HepG2 (cell line): ENCODE measurements at regions not wholly inside any gene's neighbourhood (a gene's known extent, or its start where the extent isn't known, plus 50 kb on each side); places are given as distances from the start of the nearest gene placed in this dataset.

Experiments used
- ELF4 ChIP-seq: sonication (generic); formaldehyde crosslinking; IDR thresholded peaks from 2 replicates; pipeline ENCODE4 v1.5.0; 2020; ENCODE audit warnings: missing genetic modification reagents, mild to moderate bottlenecking, moderate library complexity, borderline replicate concordance
- HOXA7 ChIP-seq: sonication (generic); formaldehyde crosslinking; IDR thresholded peaks from 2 replicates; pipeline ENCODE4 v1.8.1; 2022; ENCODE audit warnings: mild to moderate bottlenecking, missing genetic modification reagents, moderate library complexity
- RAD21 ChIP-seq: fragments of 450-650 bp; formaldehyde crosslinking; IDR thresholded peaks from 2 replicates; pipeline ENCODE4 v1.5.0; 2020; ENCODE audit warnings: mild to moderate bottlenecking
- ZNF782 ChIP-seq: sonication (generic); formaldehyde crosslinking; IDR thresholded peaks from 2 replicates; pipeline ENCODE4 v1.4.0; 2020; ENCODE audit warnings: missing genetic modification reagents, mild to moderate bottlenecking, borderline replicate concordance
- TF ChIP-seq, protein P1 (sequence below), 2 experiments: sonication (generic) in 1 of 2; formaldehyde crosslinking in 1 of 2; IDR thresholded peaks; 2 replicates each; pipeline versions ENCODE4 v1.5.1 to v1.6.1; 2011 to 2020; ENCODE audit warnings: borderline replicate concordance in 1 of 2, low read depth in 1 of 2, low read length in 1 of 2, mild to moderate bottlenecking in 1 of 2, missing genetic modification reagents in 1 of 2, moderate library complexity in 1 of 2
- TF ChIP-seq, protein P2 (sequence below): sonication (generic); formaldehyde crosslinking; conservative IDR thresholded peaks from 2 replicates; pipeline ENCODE4 v1.4.0; 2020; ENCODE audit warnings: missing genetic modification reagents

DNA sequence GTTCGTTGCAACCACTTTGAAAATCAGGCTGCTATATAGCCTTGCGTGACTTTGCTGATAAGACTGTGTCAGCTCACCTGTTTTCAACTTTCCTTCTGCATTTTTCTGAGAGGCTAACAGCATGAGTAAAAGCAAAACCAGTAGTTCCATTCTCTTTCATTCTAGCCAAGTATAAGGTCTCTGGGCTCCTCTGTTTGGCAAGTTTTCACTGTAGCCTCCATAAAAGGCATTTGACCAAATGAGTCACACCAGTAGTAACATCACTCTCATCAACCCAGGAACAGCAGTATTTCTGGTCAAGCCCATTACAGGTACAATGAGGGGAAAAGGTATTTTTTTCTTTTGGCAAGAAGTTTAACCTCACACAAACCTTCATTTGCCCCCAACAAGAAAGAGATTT lies 1149.8 kb upstream of the MIR17HG start:
- TF ChIP-seq HOXA7 (CRISPR knock-in tag): no peak
- TF ChIP-seq ELF4 (CRISPR knock-in tag): no peak
- no peak for TF ChIP-seq RAD21 (CRISPR knock-in tag)
- TF ChIP-seq, protein P1, sequence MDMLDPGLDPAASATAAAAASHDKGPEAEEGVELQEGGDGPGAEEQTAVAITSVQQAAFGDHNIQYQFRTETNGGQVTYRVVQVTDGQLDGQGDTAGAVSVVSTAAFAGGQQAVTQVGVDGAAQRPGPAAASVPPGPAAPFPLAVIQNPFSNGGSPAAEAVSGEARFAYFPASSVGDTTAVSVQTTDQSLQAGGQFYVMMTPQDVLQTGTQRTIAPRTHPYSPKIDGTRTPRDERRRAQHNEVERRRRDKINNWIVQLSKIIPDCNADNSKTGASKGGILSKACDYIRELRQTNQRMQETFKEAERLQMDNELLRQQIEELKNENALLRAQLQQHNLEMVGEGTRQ (IDR thresholded peaks at IDR 0.05; ENCODE audit: low read depth, low read length): no peak
- TF ChIP-seq, protein P1 (CRISPR knock-in tag; IDR thresholded peaks at IDR 0.05; ENCODE audit: borderline replicate concordance): no peak
- no peak for TF ChIP-seq ZNF782 (CRISPR knock-in tag)
- TF ChIP-seq, protein P2, sequence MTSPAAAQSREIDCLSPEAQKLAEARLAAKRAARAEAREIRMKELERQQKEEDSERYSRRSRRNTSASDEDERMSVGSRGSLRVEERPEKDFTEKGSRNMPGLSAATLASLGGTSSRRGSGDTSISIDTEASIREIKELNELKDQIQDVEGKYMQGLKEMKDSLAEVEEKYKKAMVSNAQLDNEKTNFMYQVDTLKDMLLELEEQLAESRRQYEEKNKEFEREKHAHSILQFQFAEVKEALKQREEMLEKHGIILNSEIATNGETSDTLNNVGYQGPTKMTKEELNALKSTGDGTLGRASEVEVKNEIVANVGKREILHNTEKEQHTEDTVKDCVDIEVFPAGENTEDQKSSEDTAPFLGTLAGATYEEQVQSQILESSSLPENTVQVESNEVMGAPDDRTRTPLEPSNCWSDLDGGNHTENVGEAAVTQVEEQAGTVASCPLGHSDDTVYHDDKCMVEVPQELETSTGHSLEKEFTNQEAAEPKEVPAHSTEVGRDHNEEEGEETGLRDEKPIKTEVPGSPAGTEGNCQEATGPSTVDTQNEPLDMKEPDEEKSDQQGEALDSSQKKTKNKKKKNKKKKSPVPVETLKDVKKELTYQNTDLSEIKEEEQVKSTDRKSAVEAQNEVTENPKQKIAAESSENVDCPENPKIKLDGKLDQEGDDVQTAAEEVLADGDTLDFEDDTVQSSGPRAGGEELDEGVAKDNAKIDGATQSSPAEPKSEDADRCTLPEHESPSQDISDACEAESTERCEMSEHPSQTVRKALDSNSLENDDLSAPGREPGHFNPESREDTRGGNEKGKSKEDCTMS (CRISPR knock-in tag): no peak
